Activated T-cell treated with anti-CD3 and anti-CD28 coated beads, Interleukin-2, amount 50 U/mL, for 4 hours (primary cell): ENCODE measurements at regions not wholly inside any gene's neighbourhood (a gene's known extent, or its start where the extent isn't known, plus 50 kb on each side); places are given as distances from the start of the nearest gene placed in this dataset.
"Not testable (repeated sequence)": the region's sequence is repeated elsewhere in the genome, so short reads cannot be mapped to it uniquely, and the experiment has no call there.

ENCODE experiments used
- ATAC-seq, 2 donors: fragments of 200-7000 bp; cut with Tn5 transposase; one replicate each; pipeline ENCODE4 v1.10.0; 2021
- DNase-seq: peaks from one replicate; pipeline ENCODE4 v3.0.0-alpha.2; 2020
- H3K27me3 Mint-ChIP-seq: one replicate; pipeline ENCODE4 v1.8.0; 2021; ENCODE audit warnings: low read depth, mixed read lengths
- H3K36me3 Mint-ChIP-seq: one replicate; pipeline ENCODE4 v1.8.0; 2022; ENCODE audit warnings: mixed read lengths; ENCODE audit not compliant: insufficient read depth
- H3K4me1 Mint-ChIP-seq: one replicate; pipeline ENCODE4 v1.8.0; 2021; ENCODE audit warnings: low read depth, mixed read lengths
- H3K4me3 Mint-ChIP-seq: one replicate; pipeline ENCODE4 v1.8.0; 2021; ENCODE audit warnings: mild to moderate bottlenecking, moderate library complexity, mixed read lengths
- H3K9me3 Mint-ChIP-seq: one replicate; pipeline ENCODE4 v1.8.0; 2021; ENCODE audit warnings: mixed read lengths

- no peaks in the 10 kb centered on the region for H3K9me3 Mint-ChIP-seq
- ATAC-seq = no peak
Observed at GRCh38 chr20:40634891-40635290, 54.1 kb downstream of the MAFB start.

GRCh38 chr20:40633123-40633850, 55.7 kb downstream of the MAFB start:
- Mint-ChIP-seq H3K4me1 (no peaks in the 10 kb centered on the region), H3K4me3 (no peak overlapping the region), H3K36me3 (no peaks in the 10 kb centered on the region), H3K9me3 (no peaks in the 10 kb centered on the region), H3K27me3 (peaks cover 3% of the 10 kb centered on the region)
- no peak for DNase-seq
- ATAC-seq = no peak

More at GRCh38 chr20:40634891-40635290, 54.1 kb downstream of the MAFB start:
- Mint-ChIP-seq H3K4me3 (no peak overlapping the region), H3K36me3 (no peaks in the 10 kb centered on the region), H3K4me1 (no peaks in the 10 kb centered on the region), H3K27me3 (no peaks in the 10 kb centered on the region)
- no peak for DNase-seq

GRCh38 chr20:40632346-40632976, 56.6 kb downstream of the MAFB start:
- H3K4me1 Mint-ChIP-seq = no peaks in the 10 kb centered on the region
- DNase-seq (no peak), ATAC-seq (no peak)
- H3K27me3 Mint-ChIP-seq = peaks cover 6% of the 10 kb centered on the region
- no peaks in the 10 kb centered on the region for H3K36me3 Mint-ChIP-seq
- H3K9me3 Mint-ChIP-seq = no peaks in the 10 kb centered on the region
- H3K4me3 Mint-ChIP-seq = no peak overlapping the region

GRCh38 chr20:40631119-40631631, 57.9 kb downstream of the MAFB start:
- Mint-ChIP-seq H3K4me1 (no peaks in the 10 kb centered on the region), H3K36me3 (no peaks in the 10 kb centered on the region), H3K9me3 (peaks cover 5% of the 10 kb centered on the region), H3K27me3 (peaks cover 6% of the 10 kb centered on the region), H3K4me3 (no peak overlapping the region)
- ATAC-seq = no peak
- no peak for DNase-seq

- no peaks in the 10 kb centered on the region for H3K4me1 Mint-ChIP-seq
- DNase-seq (no peak), ATAC-seq (no peak)
- no peak overlapping the region for H3K4me3 Mint-ChIP-seq
- peaks cover 5% of the 10 kb centered on the region for H3K9me3 Mint-ChIP-seq
- H3K27me3 Mint-ChIP-seq = peaks cover 6% of the 10 kb centered on the region
- H3K36me3 Mint-ChIP-seq = no peaks in the 10 kb centered on the region
Observed at GRCh38 chr20:40630713-40631112, 58.3 kb downstream of the MAFB start.

GRCh38 chr20:40630099-40630498, 58.9 kb downstream of the MAFB start:
- H3K9me3 Mint-ChIP-seq = peaks cover 5% of the 10 kb centered on the region
- H3K4me3 Mint-ChIP-seq = no peak overlapping the region
- H3K36me3 Mint-ChIP-seq = no peaks in the 10 kb centered on the region
- ATAC-seq (no peak), DNase-seq (no peak)
- H3K4me1 Mint-ChIP-seq = no peaks in the 10 kb centered on the region
- H3K27me3 Mint-ChIP-seq = peaks cover 6% of the 10 kb centered on the region

GRCh38 chr20:40628877-40629276, 60.2 kb downstream of the MAFB start:
- no peaks in the 10 kb centered on the region for H3K4me1 Mint-ChIP-seq
- H3K27me3 Mint-ChIP-seq = peaks cover 6% of the 10 kb centered on the region
- no peak overlapping the region for H3K4me3 Mint-ChIP-seq
- DNase-seq (no peak), ATAC-seq (no peak)
- H3K36me3 Mint-ChIP-seq = no peaks in the 10 kb centered on the region
- H3K9me3 Mint-ChIP-seq = peaks cover 5% of the 10 kb centered on the region

- DNase-seq, H3K36me3 Mint-ChIP-seq, ATAC-seq, H3K9me3 Mint-ChIP-seq, H3K4me3 Mint-ChIP-seq, H3K4me1 Mint-ChIP-seq: not testable (repeated sequence)
- peaks cover 14% of the 10 kb centered on the region for H3K27me3 Mint-ChIP-seq
Observed at GRCh38 chr20:40619053-40619452, 70.0 kb downstream of the MAFB start.

GRCh38 chr20:40617594-40617993, 71.4 kb downstream of the MAFB start:
- ATAC-seq (no peak), DNase-seq (no peak)
- Mint-ChIP-seq H3K9me3 (no peaks in the 10 kb centered on the region), H3K27me3 (peaks cover 14% of the 10 kb centered on the region), H3K4me3 (no peak overlapping the region), H3K4me1 (no peaks in the 10 kb centered on the region), H3K36me3 (no peaks in the 10 kb centered on the region)

- Mint-ChIP-seq H3K27me3 (peaks cover 11% of the 10 kb centered on the region), H3K36me3 (no peaks in the 10 kb centered on the region), H3K4me3 (no peak overlapping the region), H3K4me1 (no peaks in the 10 kb centered on the region), H3K9me3 (no peaks in the 10 kb centered on the region)
- ATAC-seq = no peak
- no peak for DNase-seq
Observed at GRCh38 chr20:40612837-40613236, 76.2 kb downstream of the MAFB start.

- ATAC-seq (no peak), DNase-seq (no peak)
- no peak overlapping the region for H3K4me3 Mint-ChIP-seq
- no peaks in the 10 kb centered on the region for H3K9me3 Mint-ChIP-seq
- peaks cover 5% of the 10 kb centered on the region for H3K27me3 Mint-ChIP-seq
- no peaks in the 10 kb centered on the region for H3K4me1 Mint-ChIP-seq
- no peaks in the 10 kb centered on the region for H3K36me3 Mint-ChIP-seq
Observed at GRCh38 chr20:40612247-40612646, 76.8 kb downstream of the MAFB start.

- no peak overlapping the region for H3K4me3 Mint-ChIP-seq
- ATAC-seq (no peak), DNase-seq (no peak)
- H3K9me3 Mint-ChIP-seq = no peaks in the 10 kb centered on the region
- no peaks in the 10 kb centered on the region for H3K4me1 Mint-ChIP-seq
- H3K27me3 Mint-ChIP-seq = no peaks in the 10 kb centered on the region
- no peaks in the 10 kb centered on the region for H3K36me3 Mint-ChIP-seq
Observed at GRCh38 chr20:40610730-40611129, 78.3 kb downstream of the MAFB start.

GRCh38 chr20:40607927-40608326, 81.1 kb downstream of the MAFB start:
- no peaks in the 10 kb centered on the region for H3K27me3 Mint-ChIP-seq
- no peak for ATAC-seq
- no peak overlapping the region for H3K4me3 Mint-ChIP-seq
- no peaks in the 10 kb centered on the region for H3K4me1 Mint-ChIP-seq
- no peaks in the 10 kb centered on the region for H3K36me3 Mint-ChIP-seq
- DNase-seq = no peak
- H3K9me3 Mint-ChIP-seq = no peaks in the 10 kb centered on the region

GRCh38 chr20:40606660-40607059, 82.4 kb downstream of the MAFB start:
- no peaks in the 10 kb centered on the region for H3K4me1 Mint-ChIP-seq
- ATAC-seq (no peak), DNase-seq (no peak)
- no peaks in the 10 kb centered on the region for H3K9me3 Mint-ChIP-seq
- H3K36me3 Mint-ChIP-seq = no peaks in the 10 kb centered on the region
- no peak overlapping the region for H3K4me3 Mint-ChIP-seq
- no peaks in the 10 kb centered on the region for H3K27me3 Mint-ChIP-seq

GRCh38 chr20:40606237-40606636, 82.8 kb downstream of the MAFB start:
- no peaks in the 10 kb centered on the region for H3K4me1 Mint-ChIP-seq
- ATAC-seq (no peak), DNase-seq (no peak)
- H3K4me3 Mint-ChIP-seq = no peak overlapping the region
- no peaks in the 10 kb centered on the region for H3K36me3 Mint-ChIP-seq
- no peaks in the 10 kb centered on the region for H3K27me3 Mint-ChIP-seq
- H3K9me3 Mint-ChIP-seq = no peaks in the 10 kb centered on the region
